ENCODE measurements at regions not wholly inside any gene's neighbourhood (a gene's known extent, or its start where the extent isn't known, plus 50 kb on each side); places are given as distances from the start of the nearest gene placed in this dataset.

DNA sequence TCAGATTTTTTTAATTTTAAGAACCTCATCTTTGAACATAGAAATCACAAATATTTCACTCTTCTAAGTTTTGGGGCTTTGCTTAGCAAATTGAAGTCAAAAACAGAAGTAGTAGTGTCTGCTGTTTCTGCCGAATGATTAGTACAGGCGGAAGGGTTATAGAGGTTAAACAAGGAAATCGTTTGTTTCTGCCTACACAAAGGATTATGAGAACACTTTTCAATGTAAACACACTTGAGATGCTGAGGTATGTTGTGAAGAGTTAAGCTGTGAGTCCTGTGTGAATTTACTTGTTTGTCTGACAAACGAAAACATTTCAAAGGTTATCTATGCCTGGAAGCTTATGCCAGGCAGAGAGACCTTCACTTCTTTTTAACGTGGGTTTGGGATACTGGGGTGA, 224.8 kb downstream of the CETN3 start:
- no peaks in the 10 kb centered on the region for H3K27me3 ChIP-seq

DNA sequence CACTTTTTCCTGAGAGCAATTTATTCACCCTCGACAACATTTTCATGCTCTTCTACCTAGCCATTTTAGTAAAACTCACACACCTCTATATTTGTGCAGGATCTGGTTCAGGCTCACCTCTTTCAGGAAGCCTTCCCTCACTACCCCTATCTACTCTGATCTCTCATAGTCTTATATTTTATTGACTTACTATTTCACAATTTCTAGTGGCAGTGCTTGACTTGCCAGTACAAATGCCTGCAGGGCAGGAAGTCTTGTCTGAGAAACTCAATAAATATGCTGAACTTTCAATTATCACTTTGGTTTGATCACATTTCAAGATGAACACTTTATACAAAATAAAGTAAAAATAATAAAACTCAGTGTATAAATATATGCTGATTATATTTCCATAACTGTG, 226.8 kb downstream of the CETN3 start:
- intact Hi-C loops (cut with DNase I), result no loop called here
- H3K27ac ChIP-seq, result no peak overlapping the region

More for the DNA sequence above, 224.8 kb downstream of the CETN3 start:
- ATAC-seq (no peak), DNase-seq (no peak)
- TF ChIP-seq, protein P1, sequence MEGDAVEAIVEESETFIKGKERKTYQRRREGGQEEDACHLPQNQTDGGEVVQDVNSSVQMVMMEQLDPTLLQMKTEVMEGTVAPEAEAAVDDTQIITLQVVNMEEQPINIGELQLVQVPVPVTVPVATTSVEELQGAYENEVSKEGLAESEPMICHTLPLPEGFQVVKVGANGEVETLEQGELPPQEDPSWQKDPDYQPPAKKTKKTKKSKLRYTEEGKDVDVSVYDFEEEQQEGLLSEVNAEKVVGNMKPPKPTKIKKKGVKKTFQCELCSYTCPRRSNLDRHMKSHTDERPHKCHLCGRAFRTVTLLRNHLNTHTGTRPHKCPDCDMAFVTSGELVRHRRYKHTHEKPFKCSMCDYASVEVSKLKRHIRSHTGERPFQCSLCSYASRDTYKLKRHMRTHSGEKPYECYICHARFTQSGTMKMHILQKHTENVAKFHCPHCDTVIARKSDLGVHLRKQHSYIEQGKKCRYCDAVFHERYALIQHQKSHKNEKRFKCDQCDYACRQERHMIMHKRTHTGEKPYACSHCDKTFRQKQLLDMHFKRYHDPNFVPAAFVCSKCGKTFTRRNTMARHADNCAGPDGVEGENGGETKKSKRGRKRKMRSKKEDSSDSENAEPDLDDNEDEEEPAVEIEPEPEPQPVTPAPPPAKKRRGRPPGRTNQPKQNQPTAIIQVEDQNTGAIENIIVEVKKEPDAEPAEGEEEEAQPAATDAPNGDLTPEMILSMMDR (IDR thresholded peaks at IDR 0.05), result no peak
- Histone ChIP-seq H3K9me3 (no peaks in the 10 kb centered on the region), H3K4me3 (no peak overlapping the region), H3K4me1 (no peaks in the 10 kb centered on the region), H3K27ac (no peak overlapping the region), H3K36me3 (no peaks in the 10 kb centered on the region)
- intact Hi-C loops (cut with DNase I), result no loop called here
- WGBS (ENCODE audit: insufficient coverage, low coverage, low lambda C conversion rate, missing lambda C conversion rate), result 27% methylated on average over 5 of the region's 5 CpGs

DNA sequence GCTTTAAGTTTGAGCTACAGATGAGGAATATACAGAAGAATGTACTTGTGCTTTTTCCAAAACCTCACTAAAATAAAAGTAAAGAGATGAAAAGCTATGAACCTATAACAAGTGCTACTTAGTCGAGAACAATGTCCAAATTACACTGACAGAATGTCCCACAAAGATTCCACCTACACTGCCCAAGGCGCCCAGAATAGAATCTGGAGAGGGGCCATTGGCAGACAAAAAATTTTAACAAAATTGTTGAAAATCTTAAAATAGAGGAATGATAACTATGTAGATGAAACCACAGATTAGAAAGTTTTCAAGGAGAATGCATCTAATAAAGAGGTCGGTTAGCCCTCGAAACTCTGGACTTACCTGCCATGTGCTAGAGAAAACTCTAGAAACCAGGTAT, 235.3 kb downstream of the CETN3 start:
- ATAC-seq (no peak), DNase-seq (no peak)
- 52% methylated on average over 4 of the region's 4 CpGs for WGBS (ENCODE audit: insufficient coverage, low coverage, low lambda C conversion rate, missing lambda C conversion rate)
- TF ChIP-seq POLR2A (IDR thresholded peaks at IDR 0.05), result no peak
- H3K27ac ChIP-seq, result no peak overlapping the region
- H3K36me3 ChIP-seq, result no peaks in the 10 kb centered on the region
- no peaks in the 10 kb centered on the region for H3K27me3 ChIP-seq
- no peak overlapping the region for H3K4me3 ChIP-seq
- intact Hi-C loops (cut with DNase I), result no loop called here
- H3K9me3 ChIP-seq, result no peaks in the 10 kb centered on the region
- H3K4me1 ChIP-seq, result no peaks in the 10 kb centered on the region

More for the DNA sequence above, 226.8 kb downstream of the CETN3 start:
- Histone ChIP-seq H3K4me1 (no peaks in the 10 kb centered on the region), H3K36me3 (no peaks in the 10 kb centered on the region), H3K27me3 (no peaks in the 10 kb centered on the region), H3K4me3 (no peak overlapping the region), H3K9me3 (no peaks in the 10 kb centered on the region)
- ATAC-seq, result no peak
- 100% methylated on average over 1 of the region's 1 CpG for WGBS (ENCODE audit: insufficient coverage, low coverage, low lambda C conversion rate, missing lambda C conversion rate)
- no peak for DNase-seq
- no peak for TF ChIP-seq POLR2A (IDR thresholded peaks at IDR 0.05)
- TF ChIP-seq, protein P1 (IDR thresholded peaks at IDR 0.05), result no peak

DNA sequence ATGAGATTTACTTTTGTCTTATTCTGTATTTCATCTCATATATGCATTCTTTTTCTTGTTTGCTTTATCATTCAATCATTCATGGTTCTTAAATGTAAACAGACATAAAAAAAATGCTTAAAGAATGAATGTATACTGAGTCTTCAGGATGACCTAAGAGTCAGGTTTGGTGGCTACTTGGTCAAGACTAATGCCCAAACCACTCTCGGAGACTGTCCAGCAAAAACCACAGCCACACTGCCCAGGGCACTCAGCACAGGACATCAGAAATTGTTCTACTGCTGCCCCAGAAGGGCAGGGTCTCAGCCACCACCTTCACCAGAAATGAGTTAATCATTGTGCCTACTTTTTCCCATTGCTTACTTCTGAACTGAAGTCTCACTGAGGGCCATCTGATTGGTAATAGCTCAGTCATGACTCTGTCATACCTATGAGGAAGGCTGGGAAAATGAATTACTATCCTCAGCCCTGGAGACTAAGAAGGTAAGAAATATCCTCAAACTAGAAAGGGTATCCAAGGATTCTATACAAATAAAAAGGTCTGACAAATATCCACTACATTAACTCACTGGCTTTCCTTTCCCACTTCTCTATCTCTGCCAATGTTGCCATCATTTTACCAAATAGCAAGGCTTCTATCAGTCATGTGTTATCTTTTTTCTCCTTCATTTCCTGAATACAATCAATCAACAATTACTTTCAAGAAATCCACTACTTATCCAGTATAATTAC, 236.1 kb downstream of the CETN3 start:
- Histone ChIP-seq H3K4me1 (no peaks in the 10 kb centered on the region), H3K36me3 (no peaks in the 10 kb centered on the region), H3K27me3 (no peaks in the 10 kb centered on the region), H3K27ac (no peak overlapping the region), H3K4me3 (no peak overlapping the region), H3K9me3 (no peaks in the 10 kb centered on the region)
- intact Hi-C loops (cut with DNase I), result no loop called here
- WGBS (ENCODE audit: insufficient coverage, low coverage, low lambda C conversion rate, missing lambda C conversion rate), result 63% methylated on average over 1 of the region's 1 CpG
- DNase-seq, result no peak
- no peak for ATAC-seq
- TF ChIP-seq, protein P1 (IDR thresholded peaks at IDR 0.05), result no peak
- TF ChIP-seq POLR2A (IDR thresholded peaks at IDR 0.05), result no peak

DNA sequence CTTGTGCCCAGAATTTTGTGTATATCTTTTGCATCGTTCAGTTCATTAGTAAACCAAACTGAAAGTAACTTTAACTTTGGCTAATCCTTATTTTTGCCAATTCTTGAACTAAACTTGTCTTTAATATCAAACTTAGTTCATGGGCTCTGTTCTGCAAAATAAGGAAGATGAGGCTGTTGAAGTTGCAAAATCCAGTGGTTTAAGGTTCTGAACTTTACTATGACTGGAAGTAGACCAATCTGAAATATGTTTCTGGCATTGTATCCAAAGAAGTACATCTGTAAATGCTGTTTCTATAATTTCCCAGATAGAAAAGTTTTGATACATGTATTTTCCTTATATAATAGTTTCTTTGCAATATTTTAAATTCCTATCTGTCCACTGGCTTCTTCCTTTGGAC, 238.1 kb downstream of the CETN3 start:
- 0% methylated on average over 1 of the region's 1 CpG for WGBS (ENCODE audit: insufficient coverage, low coverage, low lambda C conversion rate, missing lambda C conversion rate)
- no peaks in the 10 kb centered on the region for H3K9me3 ChIP-seq
- no peaks in the 10 kb centered on the region for H3K4me1 ChIP-seq
- no peak for TF ChIP-seq POLR2A (IDR thresholded peaks at IDR 0.05)
- TF ChIP-seq, protein P1 (IDR thresholded peaks at IDR 0.05), result no peak
- H3K4me3 ChIP-seq, result no peak overlapping the region
- no peak for ATAC-seq
- no peaks in the 10 kb centered on the region for H3K36me3 ChIP-seq
- DNase-seq, result no peak
- H3K27me3 ChIP-seq, result no peaks in the 10 kb centered on the region
- intact Hi-C loops (cut with DNase I), result no loop called here
- no peak overlapping the region for H3K27ac ChIP-seq
